SW 1271 (cell line): ENCODE measurements at regions not wholly inside any gene's neighbourhood (a gene's known extent, or its start where the extent isn't known, plus 50 kb on each side); places are given as distances from the start of the nearest gene placed in this dataset.

Source experiments
- DNase-seq, 2 experiments: peaks; one replicate each; lab custom pipeline; 2025; lab: John Stamatoyannopoulos, UW

DNA sequence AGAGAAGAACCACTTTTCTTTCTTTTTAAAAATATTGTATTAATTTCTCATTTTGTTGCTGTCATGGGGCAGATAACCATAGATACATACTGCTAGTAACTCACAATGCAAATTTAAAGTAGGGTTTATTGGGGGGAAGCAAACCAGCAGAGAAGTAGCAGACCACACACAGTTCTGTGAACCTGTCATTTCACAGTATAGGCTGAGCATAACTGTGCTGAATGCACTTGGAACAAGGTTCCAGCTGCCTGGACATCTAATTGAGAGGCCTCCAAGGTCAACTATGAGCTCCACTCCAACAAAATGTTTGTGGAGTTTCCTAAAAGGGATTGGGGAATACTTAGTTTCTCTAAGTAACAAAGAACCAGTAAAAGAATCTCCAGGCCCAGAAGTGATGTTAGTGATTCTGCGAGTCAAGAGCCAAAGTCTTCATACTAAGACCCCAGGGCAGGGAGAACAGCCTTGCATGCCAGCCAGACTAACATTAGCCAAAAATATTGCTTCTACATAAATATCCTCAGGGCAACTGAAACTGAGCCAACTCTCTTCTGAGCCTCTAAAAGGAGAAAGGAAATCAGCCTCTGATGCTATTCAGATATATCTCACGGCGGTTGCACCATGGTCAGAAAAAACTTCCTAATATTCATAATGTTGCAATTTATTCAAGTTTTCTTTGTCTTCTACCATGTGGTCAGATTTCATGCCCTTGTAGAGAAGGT lies 856.4 kb upstream of the ALCAM start:
- no peak for DNase-seq

- no peak for DNase-seq
Measured at GRCh38 chr3:104514371-104514770, 852.3 kb upstream of the ALCAM start.

DNA sequence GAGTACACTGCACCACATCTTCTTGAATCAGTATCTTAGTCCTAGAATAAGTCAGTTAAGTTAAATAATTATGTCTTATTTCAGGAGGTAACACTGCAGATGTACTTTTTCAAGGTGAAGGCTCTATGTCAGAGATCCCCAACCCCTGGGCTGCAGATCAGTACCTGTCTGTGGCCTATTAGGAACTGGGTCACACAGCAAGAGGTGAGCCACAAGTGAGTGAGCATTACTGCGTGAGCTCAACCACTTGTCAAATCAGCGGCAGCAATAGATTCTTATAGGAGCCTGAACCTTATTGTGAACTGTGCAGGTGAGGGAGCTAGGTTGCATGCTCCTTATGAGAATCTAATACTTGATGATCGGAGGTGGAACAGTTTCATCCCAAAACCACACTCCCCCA lies 851.9 kb upstream of the ALCAM start:
- no peak for DNase-seq

GRCh38 chr3:104519068-104519467 lies 847.6 kb upstream of the ALCAM start:
- DNase-seq, result no peak

GRCh38 chr3:104519468-104520227 lies 847.1 kb upstream of the ALCAM start:
- DNase-seq, result no peak

DNA sequence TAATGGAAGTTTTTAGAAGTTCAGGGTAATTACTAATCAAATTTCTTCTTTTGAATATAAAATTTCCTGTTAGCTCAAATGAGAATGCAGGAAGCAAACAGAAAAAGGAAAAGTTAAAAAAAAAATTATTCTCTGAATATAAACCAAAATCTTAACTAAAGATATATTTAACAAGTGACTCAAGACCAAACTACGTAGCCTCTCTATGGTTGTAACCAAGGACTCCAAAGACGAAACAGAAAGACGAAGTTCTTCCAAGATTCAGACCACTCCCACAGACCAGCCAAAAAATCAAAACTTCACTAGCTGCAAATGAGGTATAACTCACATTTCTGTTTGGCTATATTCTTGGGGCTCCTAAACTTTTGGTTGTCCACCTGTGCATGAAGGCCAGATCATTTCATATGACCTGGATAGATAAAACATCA lies 846.5 kb upstream of the ALCAM start:
- DNase-seq, result no peak

DNA sequence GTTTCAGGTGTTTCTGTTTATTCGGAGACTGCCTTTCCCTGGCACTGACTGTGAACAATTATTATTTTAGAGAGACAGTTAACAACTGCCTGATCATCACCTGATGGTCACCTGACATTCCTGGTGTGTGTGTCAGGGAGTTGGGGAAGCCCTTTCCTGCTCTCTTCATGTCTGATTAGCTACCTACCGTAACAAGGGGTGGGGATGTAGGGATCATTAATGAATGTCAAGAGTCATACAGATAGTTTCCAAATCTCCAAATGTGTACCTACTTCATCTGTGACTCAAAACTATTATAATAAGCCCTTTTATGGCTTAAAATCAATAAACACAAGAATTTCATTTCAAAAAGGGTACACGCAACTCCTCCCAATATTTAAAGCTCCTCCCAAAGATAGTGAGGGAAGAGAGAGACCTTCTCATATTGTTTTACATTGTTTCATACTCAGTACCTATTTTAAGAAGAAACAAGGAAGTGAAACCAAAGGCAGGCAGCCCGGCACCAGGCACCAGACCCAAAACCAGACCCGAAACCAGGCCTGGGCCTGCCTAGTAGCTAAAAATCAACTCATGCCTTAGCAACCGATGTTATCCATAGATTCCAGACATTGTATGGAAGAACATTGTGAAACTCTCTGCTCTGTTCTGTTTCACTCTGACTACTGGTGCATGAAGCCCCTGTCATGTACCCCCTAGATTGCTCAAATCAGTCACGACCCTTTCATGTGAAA lies 844.9 kb upstream of the ALCAM start:
- DNase-seq, result no peak

GRCh38 chr3:104523136-104523535 lies 843.6 kb upstream of the ALCAM start:
- DNase-seq, result no peak

DNA sequence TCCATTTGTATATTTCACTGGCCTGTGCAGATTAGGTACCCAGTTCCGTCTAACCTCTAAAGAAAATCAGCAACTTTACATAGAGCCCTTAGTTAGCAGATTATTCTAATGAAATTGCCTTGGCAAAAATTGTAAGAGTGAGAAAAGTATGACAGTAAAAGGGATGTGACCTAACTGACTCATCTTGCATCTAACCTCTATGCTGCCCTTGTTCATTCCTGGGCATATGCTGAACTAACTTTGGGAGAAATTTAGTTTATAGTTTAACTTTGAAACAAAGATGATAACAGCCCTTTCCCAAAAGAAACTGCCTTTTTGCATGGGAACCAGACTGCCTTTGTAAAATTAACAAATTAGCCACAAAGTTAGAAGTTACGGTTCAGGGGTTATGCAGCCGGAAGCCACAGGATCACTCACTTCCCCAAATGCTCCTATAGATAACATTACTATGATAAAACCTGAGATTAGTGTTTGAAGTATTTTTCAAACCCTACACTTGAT lies 839.8 kb upstream of the ALCAM start:
- no peak for DNase-seq

DNA sequence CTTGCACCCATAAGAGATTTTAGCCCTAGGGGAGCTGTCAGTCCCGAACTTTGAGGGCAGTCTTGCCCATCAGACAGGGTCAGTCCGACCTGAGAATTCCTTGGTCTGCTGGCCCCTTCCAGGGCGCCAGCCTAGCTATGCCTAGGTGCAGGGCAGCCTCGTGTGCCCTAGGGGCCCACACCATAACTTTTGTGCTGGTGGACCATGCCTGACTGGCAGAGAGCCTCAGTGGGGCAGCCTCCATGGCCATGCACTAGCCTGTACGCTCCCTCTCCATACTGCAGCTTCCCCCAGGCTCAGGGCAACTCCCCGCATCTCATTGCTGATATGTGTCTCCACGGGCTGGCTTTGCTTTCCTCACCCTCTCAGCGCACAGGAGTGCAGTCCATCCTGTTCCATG lies 835.8 kb upstream of the ALCAM start:
- DNase-seq, result no peak

DNA sequence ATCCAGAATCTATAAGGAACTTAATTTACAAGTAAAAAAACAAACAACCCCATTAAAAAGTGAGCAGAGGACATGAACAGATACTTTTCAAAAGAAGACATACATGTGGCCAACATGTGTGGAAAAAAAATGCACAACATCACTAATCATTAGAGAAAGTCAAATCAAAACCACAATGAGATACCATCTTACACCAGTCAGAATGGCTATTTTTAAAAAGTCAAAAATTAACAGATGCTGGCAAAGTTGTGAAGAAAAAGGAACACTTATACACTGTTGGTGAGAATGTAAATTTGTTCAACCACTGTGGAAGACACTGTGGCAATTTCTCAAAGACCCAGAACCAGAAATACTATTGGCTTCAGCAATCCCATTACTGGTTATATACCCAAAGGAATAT lies 830.0 kb upstream of the ALCAM start:
- no peak for DNase-seq

GRCh38 chr3:104537323-104537722 lies 829.4 kb upstream of the ALCAM start:
- DNase-seq, result no peak

DNA sequence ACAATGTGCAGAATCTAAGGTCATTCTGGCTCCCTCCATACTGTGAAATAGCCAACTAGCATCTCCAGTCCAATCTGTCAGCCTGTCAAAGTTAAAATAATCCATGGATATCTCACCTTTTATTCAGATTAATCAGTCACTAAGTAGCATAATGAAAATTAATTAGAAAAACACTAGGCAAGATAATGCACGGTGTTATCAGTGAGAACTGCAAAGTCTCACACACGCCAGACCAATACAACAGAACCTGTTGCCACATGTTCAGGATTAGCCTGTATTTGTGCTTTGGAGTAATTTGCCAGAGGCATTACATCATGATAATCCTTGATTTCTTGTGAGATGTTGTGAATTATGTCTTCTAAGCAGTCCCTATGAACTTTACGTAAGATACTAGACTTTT lies 820.4 kb upstream of the ALCAM start:
- DNase-seq, result no peak

- no peak for DNase-seq
Measured at GRCh38 chr3:104547031-104547430, 819.7 kb upstream of the ALCAM start.

DNA sequence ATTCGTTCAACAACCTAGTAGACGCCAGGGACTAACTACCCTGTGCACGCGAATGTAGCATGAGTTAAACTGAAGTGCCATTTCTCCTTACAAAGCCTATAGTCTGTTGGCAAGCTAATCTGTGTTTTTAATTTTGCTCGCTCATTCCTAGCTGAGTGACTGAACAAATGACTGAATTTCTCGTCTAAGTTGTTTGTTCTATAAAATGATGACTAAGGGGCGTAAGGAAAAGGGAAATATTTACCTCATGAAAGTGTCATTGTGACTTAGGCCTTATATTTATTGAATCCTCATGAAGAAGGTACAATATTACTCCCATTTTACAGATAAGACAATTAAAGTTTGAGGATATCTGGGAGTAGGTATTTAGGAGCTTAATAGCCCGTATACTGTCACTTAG lies 818.3 kb upstream of the ALCAM start:
- no peak for DNase-seq

GRCh38 chr3:104549099-104549714 lies 817.5 kb upstream of the ALCAM start:
- no peak for DNase-seq

- DNase-seq, result no peak
Measured at GRCh38 chr3:104553121-104553520, 813.6 kb upstream of the ALCAM start.

DNA sequence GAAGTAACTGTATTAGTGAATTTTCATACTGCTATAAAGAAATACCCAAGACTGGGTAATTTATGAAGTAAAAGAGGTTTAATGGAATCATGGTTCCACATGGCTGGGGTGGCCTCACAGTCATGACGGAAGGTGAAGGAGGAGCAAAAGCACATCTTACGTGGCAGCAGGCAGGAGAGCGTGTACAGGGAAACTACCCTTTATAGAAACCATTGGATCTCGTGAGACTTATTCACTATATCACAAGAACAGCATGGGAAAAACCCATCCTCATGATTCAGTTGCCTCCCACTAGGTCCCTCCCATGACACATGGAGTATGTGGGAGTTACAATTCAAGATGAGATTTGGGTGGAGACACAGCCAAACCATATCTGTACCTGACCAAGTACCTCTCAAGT lies 812.3 kb upstream of the ALCAM start:
- DNase-seq, result no peak

GRCh38 chr3:104555728-104556127 lies 811.0 kb upstream of the ALCAM start:
- no peak for DNase-seq

DNA sequence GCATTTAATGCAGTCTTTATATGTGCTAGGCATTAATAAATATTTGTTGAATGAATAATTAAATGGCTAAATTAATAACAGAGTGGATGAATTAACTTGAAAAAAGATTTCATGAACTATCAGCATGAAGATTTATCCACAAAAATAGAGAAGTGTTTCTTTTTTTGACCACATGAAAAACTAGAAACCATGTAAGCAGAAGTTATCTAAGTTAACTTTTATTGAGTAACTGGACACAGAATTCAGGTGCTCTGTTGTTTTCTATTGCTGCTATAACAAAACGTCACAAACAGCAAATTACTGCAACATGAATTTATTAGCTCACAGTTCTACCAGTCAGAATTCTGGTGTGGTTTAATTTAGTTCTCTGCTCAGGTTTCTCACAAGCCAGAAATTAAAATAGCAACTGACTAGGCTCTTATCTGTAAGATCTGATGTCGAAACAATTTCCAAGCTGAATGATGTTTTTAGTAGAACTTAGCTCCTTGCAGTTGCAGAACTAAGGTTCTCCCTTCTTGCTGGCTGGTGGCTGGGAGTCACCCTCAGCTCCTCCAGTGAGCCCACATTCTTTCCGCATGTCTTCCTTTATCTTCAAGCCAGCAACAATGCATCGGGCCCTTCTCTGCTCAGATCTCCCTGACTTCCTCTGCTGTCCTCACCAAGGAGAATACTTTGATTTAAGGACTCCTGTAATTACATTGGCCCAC lies 810.2 kb upstream of the ALCAM start:
- no peak for DNase-seq

- no peak for DNase-seq
Measured at GRCh38 chr3:104561324-104561723, 805.4 kb upstream of the ALCAM start.
